ENCODE measurements at regions not wholly inside any gene's neighbourhood (a gene's known extent, or its start where the extent isn't known, plus 50 kb on each side); places are given as distances from the start of the nearest gene placed in this dataset.

DNA sequence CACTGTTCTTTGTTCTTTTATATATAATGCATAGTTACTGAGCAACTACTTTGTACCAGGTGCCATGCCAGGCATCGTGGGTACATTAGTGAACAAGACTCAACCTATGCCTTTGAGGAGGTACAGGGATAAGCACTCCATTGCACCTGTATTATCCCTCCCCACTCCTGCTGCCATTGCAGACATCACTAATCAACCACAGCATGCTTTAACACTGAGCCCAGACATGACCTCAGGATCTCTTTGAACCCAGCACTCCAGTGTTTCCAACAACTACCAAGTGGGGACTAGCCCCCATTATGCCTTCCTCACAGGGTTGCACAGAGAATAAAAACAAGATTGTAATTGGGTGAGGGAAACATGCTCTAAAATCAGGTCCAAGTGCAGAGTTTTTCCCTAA, 60.5 kb upstream of the COL13A1 start:
- no peak for DNase-seq

DNA sequence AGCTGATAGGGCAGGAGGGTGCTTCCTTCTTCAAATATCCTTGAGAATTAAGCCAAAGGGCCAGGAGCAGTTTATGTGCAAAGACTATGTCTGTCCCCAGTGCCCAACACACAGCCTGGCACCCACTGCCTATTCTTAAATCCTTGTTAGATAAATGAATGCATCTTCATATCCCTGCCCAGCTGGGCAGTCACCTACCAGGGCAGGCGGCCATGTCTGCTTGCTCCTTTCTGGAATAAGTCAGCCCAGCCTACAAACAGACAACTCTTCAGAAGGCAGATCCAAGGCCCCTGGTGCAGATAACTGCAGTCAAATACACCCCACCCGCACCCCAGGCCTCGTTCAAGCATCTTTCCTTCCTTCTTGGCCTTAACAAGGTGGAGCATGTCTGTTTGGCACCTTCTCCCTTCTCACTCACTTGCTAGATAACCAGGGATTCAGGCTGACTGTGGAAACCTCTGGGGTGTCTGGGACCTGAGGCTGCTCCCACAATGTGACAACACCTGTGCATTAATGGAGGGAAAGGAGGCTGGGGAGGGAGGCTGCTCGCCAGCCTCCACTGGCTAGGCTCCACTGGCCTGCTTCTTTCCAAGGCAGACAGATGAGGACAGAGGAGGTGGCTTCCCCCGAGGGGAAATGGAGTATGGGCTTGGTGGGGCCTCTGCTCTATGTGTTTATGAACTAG, 59.9 kb upstream of the COL13A1 start:
- no peak for DNase-seq

DNA sequence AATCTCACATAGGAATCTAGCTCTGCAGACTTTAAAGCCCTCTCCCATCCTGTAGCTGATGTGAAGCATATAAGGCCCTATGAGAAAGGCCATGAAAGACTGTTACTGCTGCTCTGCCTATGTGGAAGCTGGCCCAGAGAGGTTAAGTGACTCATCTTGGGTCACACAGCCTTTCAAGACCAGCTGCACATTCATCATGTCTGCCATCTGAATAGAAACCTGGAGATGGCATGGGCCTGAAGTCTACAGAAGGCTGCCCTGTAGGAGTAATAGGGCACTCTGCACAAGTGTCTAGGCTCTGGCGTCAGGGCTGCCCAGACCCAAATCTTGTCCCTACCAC, 59.4 kb upstream of the COL13A1 start:
- DNase-seq, result no peak

DNA sequence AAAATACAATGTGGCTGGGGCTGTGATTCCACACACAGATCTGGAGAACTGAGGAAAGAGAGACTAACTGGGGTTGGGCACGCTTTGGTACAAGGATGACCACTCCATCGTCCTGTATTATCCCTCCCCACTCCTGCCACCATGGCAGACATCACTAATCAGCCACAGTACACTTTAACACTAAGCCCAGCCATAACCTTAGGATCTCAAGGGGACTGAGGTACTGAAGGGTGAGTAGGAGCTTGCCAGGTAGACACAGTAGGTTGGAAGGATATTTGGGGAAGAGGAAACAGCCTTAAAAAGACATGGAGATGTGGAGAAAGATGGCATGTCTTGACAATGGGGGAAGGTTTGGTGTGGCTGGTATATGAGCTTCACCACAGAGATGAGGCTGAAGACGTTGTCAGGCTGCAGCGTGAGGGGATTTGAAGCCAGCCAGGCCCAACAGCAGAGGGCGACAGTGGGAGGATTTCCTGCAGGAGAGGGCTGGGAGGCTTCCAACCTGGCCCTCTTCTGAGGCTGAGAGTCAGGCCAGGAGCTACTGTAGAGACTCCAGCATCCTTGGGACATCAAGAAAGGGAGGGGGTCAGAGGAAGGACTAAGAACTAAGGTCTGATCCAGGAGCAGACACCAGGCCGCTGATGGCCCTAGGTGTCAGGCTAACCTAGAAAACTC, 58.6 kb upstream of the COL13A1 start:
- DNase-seq, result no peak

DNA sequence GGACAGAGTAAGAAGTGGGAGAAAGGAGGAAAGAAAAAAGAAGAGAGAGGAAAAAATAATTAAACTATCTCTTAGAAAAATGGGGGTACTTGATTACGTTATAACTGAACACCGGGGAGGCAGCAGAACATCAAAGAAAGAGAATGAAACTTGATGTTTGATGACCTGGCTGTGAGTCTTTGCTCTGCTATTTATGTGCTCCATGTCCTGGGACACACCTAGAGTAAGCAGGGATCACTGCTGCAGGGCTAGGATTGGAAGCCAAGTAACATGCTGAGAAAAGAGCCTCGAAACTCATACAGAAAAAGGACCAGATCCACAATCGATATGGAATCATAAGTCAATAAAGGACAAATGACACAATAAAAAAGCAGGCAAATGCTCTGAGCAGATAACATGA, 56.7 kb upstream of the COL13A1 start:
- no peak for DNase-seq

DNA sequence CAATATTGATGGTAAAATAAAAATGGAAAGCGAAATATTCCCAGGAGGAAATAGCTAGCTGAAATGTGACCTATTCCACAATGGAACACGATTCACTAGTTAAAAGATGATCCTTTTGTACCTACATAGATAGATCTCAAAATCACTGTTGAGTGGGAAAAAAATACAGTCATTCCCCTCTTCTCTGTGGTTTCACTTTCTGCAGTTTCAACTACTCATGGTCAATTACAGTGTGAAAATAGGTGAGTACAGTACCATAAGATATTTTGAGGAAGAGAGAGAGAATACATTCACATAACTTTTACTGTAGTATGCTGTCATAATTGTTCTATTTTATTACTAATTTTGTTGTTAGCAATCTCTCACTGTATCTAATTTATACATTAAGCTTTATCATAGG, 56.0 kb upstream of the COL13A1 start:
- DNase-seq, result no peak

DNA sequence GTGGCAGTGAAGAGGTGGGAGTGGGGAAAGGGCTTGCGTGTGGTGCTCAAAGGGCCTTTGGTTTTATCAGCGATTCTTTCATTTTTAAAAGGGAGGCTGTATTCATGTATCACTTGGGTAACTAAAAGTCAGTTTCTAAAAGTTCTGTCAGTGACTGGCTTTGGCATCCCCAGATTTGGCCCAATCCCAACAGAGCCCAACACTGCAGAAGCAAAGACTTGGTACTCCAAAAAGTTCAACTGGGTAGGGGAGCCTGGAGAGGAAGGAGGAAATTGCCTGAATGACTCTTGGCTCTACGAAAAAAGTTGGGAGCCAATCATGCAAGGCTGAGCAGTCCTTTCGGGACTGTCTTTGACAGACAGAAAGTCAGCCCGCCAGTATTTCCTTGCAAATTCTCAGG, 54.5 kb upstream of the COL13A1 start:
- DNase-seq, result no peak

DNA sequence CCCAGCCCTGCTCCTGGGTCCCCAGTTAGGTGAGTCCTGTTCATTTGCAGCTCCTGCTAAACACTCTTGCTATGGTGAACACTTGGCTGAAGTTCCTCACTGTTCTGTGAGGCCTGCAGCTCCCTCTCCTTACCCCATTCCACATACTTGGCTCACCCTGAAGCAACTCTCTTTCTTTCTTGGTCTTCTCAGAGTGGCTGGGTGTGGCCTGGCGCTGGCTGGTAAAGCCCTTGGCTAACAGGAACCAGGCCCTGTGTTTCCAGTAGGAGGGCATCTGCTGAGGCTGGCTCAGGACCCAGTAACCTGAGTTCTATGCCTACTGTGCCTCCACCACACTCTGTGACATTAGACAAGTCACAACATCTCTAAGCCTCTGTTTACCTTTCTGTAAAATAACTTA, 53.1 kb upstream of the COL13A1 start:
- no peak for DNase-seq

DNA sequence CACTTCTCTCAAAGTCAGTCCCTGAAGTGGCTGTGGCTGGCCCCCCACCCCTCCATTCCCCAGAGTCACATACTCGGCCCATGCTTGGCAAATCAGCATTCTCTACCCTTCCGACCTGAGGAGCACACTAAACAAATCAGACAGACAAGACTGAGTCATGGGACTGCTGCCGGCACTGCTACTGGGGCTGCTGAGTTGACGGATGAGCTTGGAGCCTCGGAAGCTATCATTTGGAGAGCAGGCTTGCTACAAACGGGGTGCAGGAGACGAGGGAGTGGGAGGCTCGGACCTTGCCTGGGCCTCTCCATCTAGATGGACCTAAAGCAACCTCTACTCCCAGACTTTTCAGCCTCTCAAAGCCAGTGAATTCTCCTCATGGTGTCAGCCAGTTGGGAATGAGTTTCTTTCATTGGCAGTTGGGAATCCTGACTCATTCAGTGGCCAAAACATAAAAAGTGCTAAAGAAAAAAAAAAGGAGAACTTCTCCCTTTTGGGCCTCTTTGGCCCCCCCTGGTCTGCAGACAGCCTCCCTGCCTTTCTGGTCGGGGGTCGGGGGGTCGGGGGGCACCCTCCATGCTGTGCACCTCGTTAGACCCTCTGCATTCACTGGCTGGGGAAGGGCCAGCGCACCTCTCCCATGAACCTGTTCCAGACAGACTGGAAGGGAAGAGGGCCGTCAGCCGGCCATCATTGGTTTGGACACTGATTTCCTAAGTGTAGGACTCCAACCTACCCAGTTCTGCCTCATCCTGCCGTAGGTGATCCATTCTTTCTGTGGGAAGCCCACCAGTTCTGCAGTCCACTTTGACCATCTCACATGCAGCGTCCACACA, 52.3 kb upstream of the COL13A1 start:
- DNase-seq, result no peak

DNA sequence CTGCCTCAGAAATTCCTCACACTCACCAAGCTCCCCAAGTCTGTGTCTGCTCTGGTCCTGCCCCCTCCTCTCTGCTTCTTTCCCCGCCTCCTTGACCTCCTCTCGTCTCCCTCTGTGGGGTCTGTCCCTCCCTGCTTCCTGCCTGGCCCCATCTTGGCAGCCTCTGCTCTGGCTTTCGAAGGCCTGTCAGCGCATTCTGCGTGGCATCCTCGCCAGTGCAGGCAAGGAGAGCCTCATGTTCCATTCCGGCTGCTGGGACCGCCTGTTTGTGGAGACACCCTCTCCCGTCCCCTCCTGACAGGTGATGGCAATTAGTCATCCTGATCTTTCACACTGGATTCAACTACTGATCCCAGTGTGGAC, 51.7 kb upstream of the COL13A1 start:
- no peak for DNase-seq

DNA sequence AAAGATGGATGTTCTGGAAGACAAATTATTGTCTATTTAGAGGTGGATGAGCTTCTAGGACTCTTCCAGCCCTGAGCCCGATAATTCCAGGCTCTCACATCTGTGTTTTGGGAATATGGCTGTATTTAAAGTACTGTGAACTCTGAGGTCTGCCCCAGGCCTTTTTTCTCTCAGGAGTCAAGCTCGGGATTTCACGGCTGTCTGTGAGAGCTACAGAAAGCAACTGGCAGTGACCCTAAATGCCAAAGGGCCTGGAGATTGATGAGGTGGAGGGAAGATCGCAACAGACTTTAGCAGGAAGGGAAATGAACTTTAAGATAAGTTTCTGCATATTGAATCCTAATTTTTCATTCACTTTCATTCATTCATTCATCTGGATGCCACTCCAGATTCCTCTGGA, 51.0 kb upstream of the COL13A1 start:
- DNase-seq, result no peak

DNA sequence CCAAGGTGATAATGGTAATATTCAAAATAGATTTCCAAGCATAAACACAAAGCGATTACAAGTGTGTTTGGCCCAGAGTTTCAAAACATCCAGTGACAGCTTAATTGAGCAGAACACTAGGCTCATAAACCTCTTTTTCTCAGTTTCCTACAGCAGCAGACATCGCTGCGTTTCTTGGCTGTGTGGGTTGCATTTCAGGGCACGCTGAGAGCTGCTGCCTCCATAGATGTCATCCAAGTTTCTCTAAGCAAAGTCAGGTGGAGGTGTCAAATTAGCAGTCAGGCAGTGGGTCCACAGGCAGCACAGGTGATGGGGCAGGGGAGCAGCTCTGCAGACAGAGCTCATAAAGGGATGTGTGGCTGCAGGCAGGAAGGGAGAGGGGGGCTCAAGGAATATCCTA, 50.5 kb upstream of the COL13A1 start:
- no peak for DNase-seq
